ENCODE measurements at regions not wholly inside any gene's neighbourhood (a gene's known extent, or its start where the extent isn't known, plus 50 kb on each side); places are given as distances from the start of the nearest gene placed in this dataset.

- Histone ChIP-seq H3K79me2 (ENCODE audit: insufficient read depth, low read length) (no peaks in the 10 kb centered on the region; the same call in 1 of the 2 replicates), H2AFZ (ENCODE audit: low read length) (no peak overlapping the region), H3K56ac (ENCODE audit: insufficient read length, low read depth, low read length) (no peak overlapping the region), H4K20me1 (ENCODE audit: control insufficient read depth, insufficient read depth, insufficient read length) (no peaks in the 10 kb centered on the region), H3K18ac (ENCODE audit: insufficient read length, low read depth, low read length) (no peak overlapping the region), H3K4me1 (ENCODE audit: insufficient read depth, low read length) (peaks cover 11% of the 10 kb centered on the region; the same call in 1 of the 2 replicates), H2BK5ac (ENCODE audit: insufficient read length, low read length) (no peak overlapping the region), H2BK12ac (ENCODE audit: insufficient read length, low read depth, low read length) (no peak overlapping the region), H3K27ac (ENCODE audit: insufficient read length, low read depth, low read length) (no peak overlapping the region), H3K23ac (ENCODE audit: insufficient read length, low read depth, low read length) (no peak overlapping the region), H3K9me3 (ENCODE audit: control insufficient read depth, low read depth, low read length) (no peaks in the 10 kb centered on the region), H3K23me2 (ENCODE audit: insufficient read length, low read depth, low read length, poor library complexity, severe bottlenecking) (no peaks in the 10 kb centered on the region), H4K5ac (ENCODE audit: insufficient read length, low read depth, low read length) (no peak overlapping the region), H2AK5ac (ENCODE audit: insufficient read length, low read length) (no peak overlapping the region), H3K4me2 (ENCODE audit: insufficient read depth, insufficient read length, low read length) (no peak overlapping the region), H3T11ph (ENCODE audit: low read length) (no peak overlapping the region), H4K91ac (ENCODE audit: insufficient read length, low read depth, low read length) (no peak overlapping the region), H3K4ac (ENCODE audit: low read depth, low read length) (no peak overlapping the region), H2BK120ac (ENCODE audit: low read depth, low read length, poor library complexity, severe bottlenecking) (no peak overlapping the region), H3K14ac (ENCODE audit: insufficient read depth, low read length) (no peak overlapping the region), H3K27me3 (ENCODE audit: insufficient read depth, low read length) (no peaks in the 10 kb centered on the region), H3K9ac (ENCODE audit: extremely low read depth, insufficient read length, low read length) (no peak overlapping the region), H2BK20ac (ENCODE audit: low read depth, low read length, poor library complexity, severe bottlenecking) (no peak overlapping the region), H4K8ac (replicated peaks; ENCODE audit: insufficient read length, low read depth, low read length) (no peak overlapping the region), H2BK15ac (ENCODE audit: low read depth, low read length) (no peak overlapping the region), H3K79me1 (ENCODE audit: insufficient read depth, low read depth, low read length, poor library complexity, severe bottlenecking) (no peaks in the 10 kb centered on the region)
- Mint-ChIP-seq H3K4me3 (no peak overlapping the region), H3K36me3 (ENCODE audit: insufficient read depth in 1 of 3, low read depth in 3 of 3) (peaks cover 0 to 2% (median 0%) of the 10 kb centered on the region in 3 experiments; a peak in 2 of 7 replicates), H3K27me3 (ENCODE audit: low read depth) (no peaks in the 10 kb centered on the region), H3K27ac (no peak overlapping the region), H3K9me3 (no peaks in the 10 kb centered on the region), H3K4me1 (peaks cover 30 to 35% of the 10 kb centered on the region in 2 experiments)
- TF ChIP-seq, protein P1, sequence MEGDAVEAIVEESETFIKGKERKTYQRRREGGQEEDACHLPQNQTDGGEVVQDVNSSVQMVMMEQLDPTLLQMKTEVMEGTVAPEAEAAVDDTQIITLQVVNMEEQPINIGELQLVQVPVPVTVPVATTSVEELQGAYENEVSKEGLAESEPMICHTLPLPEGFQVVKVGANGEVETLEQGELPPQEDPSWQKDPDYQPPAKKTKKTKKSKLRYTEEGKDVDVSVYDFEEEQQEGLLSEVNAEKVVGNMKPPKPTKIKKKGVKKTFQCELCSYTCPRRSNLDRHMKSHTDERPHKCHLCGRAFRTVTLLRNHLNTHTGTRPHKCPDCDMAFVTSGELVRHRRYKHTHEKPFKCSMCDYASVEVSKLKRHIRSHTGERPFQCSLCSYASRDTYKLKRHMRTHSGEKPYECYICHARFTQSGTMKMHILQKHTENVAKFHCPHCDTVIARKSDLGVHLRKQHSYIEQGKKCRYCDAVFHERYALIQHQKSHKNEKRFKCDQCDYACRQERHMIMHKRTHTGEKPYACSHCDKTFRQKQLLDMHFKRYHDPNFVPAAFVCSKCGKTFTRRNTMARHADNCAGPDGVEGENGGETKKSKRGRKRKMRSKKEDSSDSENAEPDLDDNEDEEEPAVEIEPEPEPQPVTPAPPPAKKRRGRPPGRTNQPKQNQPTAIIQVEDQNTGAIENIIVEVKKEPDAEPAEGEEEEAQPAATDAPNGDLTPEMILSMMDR (conservative IDR thresholded peaks at IDR 0.05) = no peak
- no peak for DNase-seq
- no CpG with 5 or more reads among the region's 1 CpG for WGBS (ENCODE audit: extremely low coverage, insufficient read length, low lambda C conversion rate)
Measured at GRCh38 chr10:52911163-52911562, 138.6 kb upstream of the MBL2 start.
